Endothelial cell (in vitro differentiated cells): ENCODE measurements at regions not wholly inside any gene's neighbourhood (a gene's known extent, or its start where the extent isn't known, plus 50 kb on each side); places are given as distances from the start of the nearest gene placed in this dataset.

ENCODE experiments used
- DNase-seq: peaks from one replicate; pipeline ENCODE4 v3.0.0; 2021; ENCODE audit warnings: low spot score
- H3K27ac Mint-ChIP-seq: one replicate; pipeline ENCODE4 v1.8.0; 2021; ENCODE audit warnings: mixed read lengths, inconsistent platforms; ENCODE audit not compliant: unreplicated experiment
- H3K27me3 Mint-ChIP-seq: one replicate; pipeline ENCODE4 v1.8.0; 2021; ENCODE audit warnings: mild to moderate bottlenecking, moderate library complexity, mixed read lengths, inconsistent platforms; ENCODE audit not compliant: unreplicated experiment
- H3K36me3 Mint-ChIP-seq: one replicate; pipeline ENCODE4 v1.8.0; 2021; ENCODE audit warnings: mild to moderate bottlenecking, low read depth, mixed read lengths, inconsistent platforms; ENCODE audit not compliant: unreplicated experiment
- H3K4me1 Mint-ChIP-seq: one replicate; pipeline ENCODE4 v1.8.0; 2021; ENCODE audit warnings: mild to moderate bottlenecking, mixed read lengths, inconsistent platforms; ENCODE audit not compliant: unreplicated experiment
- H3K4me3 Mint-ChIP-seq: one replicate; pipeline ENCODE4 v1.8.0; 2021; ENCODE audit warnings: mild to moderate bottlenecking, mixed read lengths, inconsistent platforms; ENCODE audit not compliant: unreplicated experiment
- H3K9me3 Mint-ChIP-seq: one replicate; pipeline ENCODE4 v1.8.0; 2021; ENCODE audit warnings: mixed read lengths, inconsistent platforms; ENCODE audit not compliant: unreplicated experiment
- TF ChIP-seq, protein P1 (sequence below): fragments of 200-600 bp; sonication (generic); IDR thresholded peaks from one replicate; pipeline ENCODE4 v1.5.0; 2021; ENCODE audit warnings: antibody characterized with exemption; ENCODE audit not compliant: unreplicated experiment

DNA sequence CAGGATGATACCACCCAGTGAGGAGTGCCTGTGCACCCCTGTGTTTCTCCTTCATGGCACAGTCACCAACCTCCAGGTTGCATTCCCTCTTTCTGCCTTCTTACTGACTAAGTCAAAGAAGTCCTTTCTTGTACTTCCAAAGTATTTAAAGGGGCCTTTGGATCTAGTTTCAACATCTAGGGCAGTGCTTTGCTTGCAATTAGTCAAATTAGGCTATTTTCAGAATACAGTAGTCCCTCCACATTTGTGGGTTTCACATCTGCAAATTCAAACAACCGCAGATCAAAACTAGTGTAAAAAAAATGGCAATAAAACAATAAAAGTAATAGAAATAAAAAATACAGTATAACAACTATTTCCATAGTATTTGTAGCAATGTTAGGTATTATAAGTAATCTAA lies 333.9 kb upstream of the SEMA6A start:
- H3K4me1 Mint-ChIP-seq = no peaks in the 10 kb centered on the region
- H3K36me3 Mint-ChIP-seq = no peaks in the 10 kb centered on the region
- H3K4me3 Mint-ChIP-seq = no peak overlapping the region
- TF ChIP-seq, protein P1, sequence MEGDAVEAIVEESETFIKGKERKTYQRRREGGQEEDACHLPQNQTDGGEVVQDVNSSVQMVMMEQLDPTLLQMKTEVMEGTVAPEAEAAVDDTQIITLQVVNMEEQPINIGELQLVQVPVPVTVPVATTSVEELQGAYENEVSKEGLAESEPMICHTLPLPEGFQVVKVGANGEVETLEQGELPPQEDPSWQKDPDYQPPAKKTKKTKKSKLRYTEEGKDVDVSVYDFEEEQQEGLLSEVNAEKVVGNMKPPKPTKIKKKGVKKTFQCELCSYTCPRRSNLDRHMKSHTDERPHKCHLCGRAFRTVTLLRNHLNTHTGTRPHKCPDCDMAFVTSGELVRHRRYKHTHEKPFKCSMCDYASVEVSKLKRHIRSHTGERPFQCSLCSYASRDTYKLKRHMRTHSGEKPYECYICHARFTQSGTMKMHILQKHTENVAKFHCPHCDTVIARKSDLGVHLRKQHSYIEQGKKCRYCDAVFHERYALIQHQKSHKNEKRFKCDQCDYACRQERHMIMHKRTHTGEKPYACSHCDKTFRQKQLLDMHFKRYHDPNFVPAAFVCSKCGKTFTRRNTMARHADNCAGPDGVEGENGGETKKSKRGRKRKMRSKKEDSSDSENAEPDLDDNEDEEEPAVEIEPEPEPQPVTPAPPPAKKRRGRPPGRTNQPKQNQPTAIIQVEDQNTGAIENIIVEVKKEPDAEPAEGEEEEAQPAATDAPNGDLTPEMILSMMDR = no peak
- no peaks in the 10 kb centered on the region for H3K9me3 Mint-ChIP-seq
- DNase-seq = no peak
- H3K27me3 Mint-ChIP-seq = no peaks in the 10 kb centered on the region
- H3K27ac Mint-ChIP-seq = no peak overlapping the region

DNA sequence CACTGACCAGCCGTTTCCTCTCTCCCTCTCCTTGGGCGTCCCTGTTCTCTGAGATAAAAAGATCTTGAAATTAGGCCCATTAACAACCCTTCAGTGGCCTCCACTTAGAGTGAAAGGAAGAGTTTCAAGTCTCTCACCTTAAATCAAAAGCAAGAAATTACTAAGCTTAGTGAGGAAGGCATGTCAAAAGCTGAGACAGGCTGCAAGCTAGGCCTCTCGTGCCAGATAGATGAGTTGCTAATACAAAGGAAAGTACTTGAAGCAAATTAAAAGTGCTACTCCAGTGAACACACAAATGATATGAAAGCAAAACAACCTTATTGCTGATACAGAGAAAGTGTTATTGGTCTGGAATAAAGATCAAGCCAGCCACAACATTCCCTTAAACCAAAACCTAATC lies 331.3 kb upstream of the SEMA6A start:
- Mint-ChIP-seq H3K27ac (no peak overlapping the region), H3K27me3 (no peaks in the 10 kb centered on the region), H3K36me3 (no peaks in the 10 kb centered on the region), H3K4me3 (no peak overlapping the region), H3K4me1 (no peaks in the 10 kb centered on the region), H3K9me3 (no peaks in the 10 kb centered on the region)
- DNase-seq = no peak
- TF ChIP-seq, protein P1 = no peak

DNA sequence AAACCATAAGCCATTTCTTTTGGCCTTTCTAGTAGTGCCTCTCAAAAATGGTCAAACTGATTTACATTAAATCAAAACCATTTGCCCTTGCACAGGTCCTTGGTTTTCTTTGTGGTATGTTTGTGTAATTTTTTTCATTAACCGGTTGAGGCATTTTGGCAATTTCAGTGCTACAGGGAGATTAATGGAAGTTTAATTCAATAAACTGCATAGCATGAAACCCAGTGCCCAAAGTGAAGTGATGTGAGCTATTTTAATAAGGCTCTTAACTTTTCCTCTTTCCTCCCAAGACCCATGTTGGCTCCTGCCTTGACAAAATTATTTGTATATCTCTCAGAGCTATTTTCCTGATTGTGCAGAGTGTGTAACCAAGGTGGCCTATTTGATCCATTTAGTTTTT lies 326.2 kb upstream of the SEMA6A start:
- Mint-ChIP-seq H3K27me3 (no peaks in the 10 kb centered on the region), H3K9me3 (no peaks in the 10 kb centered on the region), H3K4me3 (no peak overlapping the region), H3K36me3 (no peaks in the 10 kb centered on the region), H3K27ac (no peak overlapping the region), H3K4me1 (no peaks in the 10 kb centered on the region)
- TF ChIP-seq, protein P1 = no peak
- no peak for DNase-seq

DNA sequence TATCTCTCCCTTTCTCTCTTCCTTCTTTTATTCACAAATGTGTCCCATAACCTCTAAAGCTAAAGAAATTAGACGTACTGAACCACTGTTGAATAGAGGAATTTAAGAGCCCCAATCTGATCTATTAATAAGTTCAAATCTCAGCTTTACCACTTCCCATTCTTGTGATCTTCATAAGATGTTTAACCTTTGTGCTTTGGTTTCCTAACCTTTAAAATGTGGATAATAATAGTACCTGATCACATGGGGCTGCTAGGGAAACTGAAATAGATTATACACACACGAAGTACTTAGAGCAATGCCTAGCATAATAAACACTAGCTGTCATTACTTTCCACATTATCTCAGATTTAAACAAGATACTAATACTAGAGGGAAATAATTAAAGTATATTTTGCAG lies 324.3 kb upstream of the SEMA6A start:
- DNase-seq = no peak
- Mint-ChIP-seq H3K4me1 (no peaks in the 10 kb centered on the region), H3K9me3 (no peaks in the 10 kb centered on the region), H3K27ac (no peak overlapping the region), H3K27me3 (no peaks in the 10 kb centered on the region), H3K36me3 (no peaks in the 10 kb centered on the region), H3K4me3 (no peak overlapping the region)
- TF ChIP-seq, protein P1 = no peak

DNA sequence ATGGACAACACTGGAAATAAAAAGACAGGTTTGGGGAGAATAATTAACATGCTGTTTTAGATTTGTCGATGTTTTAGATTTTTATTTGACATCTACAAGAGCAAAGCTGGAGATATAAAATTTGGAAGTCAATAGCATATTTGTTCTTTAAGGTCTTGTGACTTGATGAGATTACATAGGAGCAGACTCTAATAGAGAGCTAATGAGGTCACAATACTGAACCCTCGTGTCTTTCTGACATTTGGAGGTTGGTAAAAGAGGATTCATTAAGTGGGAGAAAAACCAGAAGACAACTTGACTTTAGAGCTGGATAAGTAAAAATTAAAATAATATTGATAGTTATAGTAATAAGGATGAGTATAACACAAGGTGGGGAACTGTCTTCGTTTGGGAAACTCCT lies 322.7 kb upstream of the SEMA6A start:
- Mint-ChIP-seq H3K27me3 (no peaks in the 10 kb centered on the region), H3K4me1 (no peaks in the 10 kb centered on the region), H3K9me3 (no peaks in the 10 kb centered on the region), H3K27ac (no peak overlapping the region), H3K4me3 (no peak overlapping the region), H3K36me3 (no peaks in the 10 kb centered on the region)
- TF ChIP-seq, protein P1 = no peak
- no peak for DNase-seq
